ENCODE measurements at regions not wholly inside any gene's neighbourhood (a gene's known extent, or its start where the extent isn't known, plus 50 kb on each side); places are given as distances from the start of the nearest gene placed in this dataset.

DNA sequence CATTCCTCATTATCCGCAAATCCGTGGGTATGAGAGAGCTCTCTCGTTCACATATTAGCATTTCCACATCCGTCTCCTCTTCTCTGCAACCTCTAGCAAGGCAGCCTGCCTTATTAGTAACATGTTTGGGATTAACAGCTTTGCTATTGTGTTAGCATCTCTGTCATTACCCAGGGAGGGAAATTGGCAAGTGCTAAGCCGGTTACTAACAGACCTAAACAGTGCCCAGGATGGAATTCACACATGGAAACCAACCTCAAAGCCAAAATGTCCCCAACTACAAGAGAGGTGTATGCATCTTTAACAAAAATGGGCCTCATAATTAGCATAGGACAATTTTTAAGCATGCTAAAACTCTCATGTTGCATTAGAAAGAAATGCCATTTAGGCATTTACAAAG is 309.0 kb upstream of the MEIS1 start:
- TF ChIP-seq, protein P1, sequence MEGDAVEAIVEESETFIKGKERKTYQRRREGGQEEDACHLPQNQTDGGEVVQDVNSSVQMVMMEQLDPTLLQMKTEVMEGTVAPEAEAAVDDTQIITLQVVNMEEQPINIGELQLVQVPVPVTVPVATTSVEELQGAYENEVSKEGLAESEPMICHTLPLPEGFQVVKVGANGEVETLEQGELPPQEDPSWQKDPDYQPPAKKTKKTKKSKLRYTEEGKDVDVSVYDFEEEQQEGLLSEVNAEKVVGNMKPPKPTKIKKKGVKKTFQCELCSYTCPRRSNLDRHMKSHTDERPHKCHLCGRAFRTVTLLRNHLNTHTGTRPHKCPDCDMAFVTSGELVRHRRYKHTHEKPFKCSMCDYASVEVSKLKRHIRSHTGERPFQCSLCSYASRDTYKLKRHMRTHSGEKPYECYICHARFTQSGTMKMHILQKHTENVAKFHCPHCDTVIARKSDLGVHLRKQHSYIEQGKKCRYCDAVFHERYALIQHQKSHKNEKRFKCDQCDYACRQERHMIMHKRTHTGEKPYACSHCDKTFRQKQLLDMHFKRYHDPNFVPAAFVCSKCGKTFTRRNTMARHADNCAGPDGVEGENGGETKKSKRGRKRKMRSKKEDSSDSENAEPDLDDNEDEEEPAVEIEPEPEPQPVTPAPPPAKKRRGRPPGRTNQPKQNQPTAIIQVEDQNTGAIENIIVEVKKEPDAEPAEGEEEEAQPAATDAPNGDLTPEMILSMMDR (conservative IDR thresholded peaks at IDR 0.05; ENCODE audit: low read length), result no peak
- TF ChIP-seq EZH2phosphoT487 (IDR thresholded peaks at IDR 0.05; ENCODE audit: borderline replicate concordance), result no peak

Data from Loucy (cell line).